Brain microvascular endothelial cell (primary cell): ENCODE measurements at regions not wholly inside any gene's neighbourhood (a gene's known extent, or its start where the extent isn't known, plus 50 kb on each side); places are given as distances from the start of the nearest gene placed in this dataset.

ENCODE experiments used
- DNase-seq: peaks from one replicate; pipeline ENCODE4 v3.0.0-alpha.2; 2020
- H3K27ac ChIP-seq: fragments of 250-450 bp; sonication (Bioruptor Pico); 2 replicates; pipeline ENCODE4 v1.5.1; 2020; ENCODE audit warnings: mild to moderate bottlenecking, moderate library complexity
- H3K27me3 ChIP-seq: fragments of 250-450 bp; sonication (Bioruptor Pico); replicated peaks from 2 replicates; pipeline ENCODE4 v1.5.1; 2020; ENCODE audit warnings: mild to moderate bottlenecking
- H3K36me3 ChIP-seq: fragments of 250-450 bp; sonication (Bioruptor Pico); replicated peaks from 2 replicates; pipeline ENCODE4 v1.5.1; 2020; ENCODE audit warnings: mild to moderate bottlenecking
- H3K4me3 ChIP-seq: 2 replicates; pipeline ENCODE4 v1.5.1; 2011; ENCODE audit warnings: low read depth, mild to moderate bottlenecking, control low read depth, low read length, moderate library complexity
- CTCF ChIP-seq: IDR thresholded peaks from 2 replicates; pipeline ENCODE4 v1.5.1; 2011; ENCODE audit warnings: low read depth, mild to moderate bottlenecking, moderate library complexity, low read length, control low read depth, inconsistent platforms; ENCODE audit errors: missing control alignments
- in situ Hi-C: cut with HindIII; loops from 2 replicates; pipeline ENCODE4 v1.10.0; 2017; ENCODE audit warnings: low sequenced_read_pairs, low pct_ligation_motif_present

GRCh38 chr17:33908363-33909064 lies 346.6 kb upstream of the CCL2 start:
- TF ChIP-seq CTCF, result no peak
- in situ Hi-C loops, result no loop called here

GRCh38 chr17:33910200-33910857 lies 344.8 kb upstream of the CCL2 start:
- no peak for TF ChIP-seq CTCF
- no peak for DNase-seq
- Histone ChIP-seq H3K36me3 (no peaks in the 10 kb centered on the region), H3K27ac (no peak overlapping the region), H3K27me3 (no peaks in the 10 kb centered on the region), H3K4me3 (no peak overlapping the region)
- in situ Hi-C loops, result no loop called here

More at GRCh38 chr17:33908363-33909064, 346.6 kb upstream of the CCL2 start:
- no peak for DNase-seq
- no peak overlapping the region for H3K4me3 ChIP-seq
- H3K27me3 ChIP-seq, result no peaks in the 10 kb centered on the region
- H3K36me3 ChIP-seq, result no peaks in the 10 kb centered on the region
- H3K27ac ChIP-seq, result no peak overlapping the region

- no peaks in the 10 kb centered on the region for H3K36me3 ChIP-seq
- in situ Hi-C loops, result no loop called here
- no peak for DNase-seq
Measured at GRCh38 chr17:33914125-33914524, 341.0 kb upstream of the CCL2 start.

GRCh38 chr17:33922971-33923370 lies 332.1 kb upstream of the CCL2 start:
- Histone ChIP-seq H3K27me3 (no peaks in the 10 kb centered on the region), H3K36me3 (no peaks in the 10 kb centered on the region), H3K4me3 (no peak overlapping the region), H3K27ac (no peak overlapping the region)
- in situ Hi-C loops, result no loop called here
- no peak for TF ChIP-seq CTCF
- no peak for DNase-seq

More at GRCh38 chr17:33914125-33914524, 341.0 kb upstream of the CCL2 start:
- no peak for TF ChIP-seq CTCF
- Histone ChIP-seq H3K27ac (no peak overlapping the region), H3K27me3 (no peaks in the 10 kb centered on the region), H3K4me3 (no peak overlapping the region)

GRCh38 chr17:33924104-33924503 lies 331.0 kb upstream of the CCL2 start:
- Histone ChIP-seq H3K27me3 (no peaks in the 10 kb centered on the region), H3K36me3 (no peaks in the 10 kb centered on the region), H3K4me3 (no peak overlapping the region), H3K27ac (no peak overlapping the region)
- no peak for DNase-seq
- in situ Hi-C loops, result no loop called here
- no peak for TF ChIP-seq CTCF

- TF ChIP-seq CTCF, result no peak
- DNase-seq, result no peak
- no peaks in the 10 kb centered on the region for H3K27me3 ChIP-seq
- no peak overlapping the region for H3K4me3 ChIP-seq
- in situ Hi-C loops, result no loop called here
- no peaks in the 10 kb centered on the region for H3K36me3 ChIP-seq
- H3K27ac ChIP-seq, result no peak overlapping the region
Measured at GRCh38 chr17:33925649-33926048, 329.4 kb upstream of the CCL2 start.
